Suprapubic skin (tissue), 4 donors: ENCODE measurements at regions not wholly inside any gene's neighbourhood (a gene's known extent, or its start where the extent isn't known, plus 50 kb on each side); places are given as distances from the start of the nearest gene placed in this dataset.

Experiments
- DNase-seq, 2 donors: peaks; one replicate each; pipeline ENCODE4 v3.0.0-alpha.2; 2019; ENCODE audit warnings: low spot score in 2 of 2
- H3K27ac ChIP-seq: fragments of 200-600 bp; sonication (generic); one replicate; pipeline ENCODE4 v1.5.1; 2019
- H3K27me3 ChIP-seq: fragments of 200-600 bp; sonication (generic); one replicate; pipeline ENCODE4 v1.5.1; 2019
- H3K36me3 ChIP-seq: fragments of 200-600 bp; sonication (generic); one replicate; pipeline ENCODE4 v1.5.1; 2019
- H3K4me1 ChIP-seq: fragments of 200-600 bp; sonication (generic); one replicate; pipeline ENCODE4 v1.5.1; 2019
- H3K4me3 ChIP-seq: fragments of 200-600 bp; sonication (generic); one replicate; pipeline ENCODE4 v1.5.1; 2019; ENCODE audit warnings: mild to moderate bottlenecking
- H3K9me3 ChIP-seq: fragments of 200-600 bp; sonication (generic); one replicate; pipeline ENCODE4 v1.5.1; 2019
- EP300 ChIP-seq: sonication (generic); formaldehyde crosslinking; IDR thresholded peaks from one replicate; pipeline ENCODE4 v1.6.1; 2017; ENCODE audit warnings: antibody characterized with exemption
- POLR2A ChIP-seq, 2 donors: fragments of 450-650 bp; IDR thresholded peaks; one replicate each; pipeline ENCODE4 v1.6.1; 2017; ENCODE audit warnings: antibody characterized with exemption in 2 of 2, mild to moderate bottlenecking in 2 of 2, moderate library complexity in 2 of 2
- POLR2AphosphoS5 ChIP-seq, 3 donors: sonication (generic); formaldehyde crosslinking; IDR thresholded peaks; one replicate each; pipeline ENCODE4 v1.6.1; 2017; ENCODE audit warnings: antibody characterized with exemption in 3 of 3
- WGBS: methylation state at CpG from one replicate; pipeline ENCODE4 v1.1.5; 2018; 5-methylcytosine and 5-hydroxymethylcytosine counted together
- TF ChIP-seq, protein P1 (sequence below), 2 donors: fragments of 200-600 bp in 1 of 2; fragments of 450-650 bp in 1 of 2; sonication (generic) in 1 of 2; IDR thresholded peaks; one replicate each; pipeline ENCODE4 v1.5.1; 2016 to 2019; ENCODE audit warnings: antibody characterized with exemption in 2 of 2, mild to moderate bottlenecking in 1 of 2, moderate library complexity in 1 of 2

DNA sequence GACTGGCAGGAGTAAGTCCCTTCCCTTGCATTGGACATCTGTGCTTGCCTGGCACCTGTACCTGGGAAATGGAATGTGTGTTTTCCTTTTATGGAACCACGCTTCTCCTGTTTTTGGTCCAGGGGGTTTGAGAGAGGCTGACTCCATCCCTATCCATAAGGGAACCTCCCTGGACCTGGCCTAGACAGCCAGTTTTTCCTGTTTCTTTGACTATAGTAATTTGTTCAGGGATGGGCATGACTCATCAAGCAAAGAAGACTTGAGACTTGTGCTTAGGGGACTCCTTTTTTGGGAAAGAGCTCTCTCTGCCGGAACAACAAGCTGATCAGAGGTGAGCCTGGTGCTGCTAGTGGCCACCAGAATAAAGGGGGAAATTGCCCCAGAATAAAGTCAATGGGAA is 393.8 kb downstream of the CDH26 start:
- WGBS: 78% methylated on average over 2 of the region's 2 CpGs
- Histone ChIP-seq H3K27me3 (no peaks in the 10 kb centered on the region), H3K36me3 (no peaks in the 10 kb centered on the region), H3K4me1 (no peaks in the 10 kb centered on the region), H3K9me3 (no peaks in the 10 kb centered on the region), H3K27ac (no peak overlapping the region), H3K4me3 (no peak overlapping the region)
- TF ChIP-seq EP300: no peak
- TF ChIP-seq, protein P1, sequence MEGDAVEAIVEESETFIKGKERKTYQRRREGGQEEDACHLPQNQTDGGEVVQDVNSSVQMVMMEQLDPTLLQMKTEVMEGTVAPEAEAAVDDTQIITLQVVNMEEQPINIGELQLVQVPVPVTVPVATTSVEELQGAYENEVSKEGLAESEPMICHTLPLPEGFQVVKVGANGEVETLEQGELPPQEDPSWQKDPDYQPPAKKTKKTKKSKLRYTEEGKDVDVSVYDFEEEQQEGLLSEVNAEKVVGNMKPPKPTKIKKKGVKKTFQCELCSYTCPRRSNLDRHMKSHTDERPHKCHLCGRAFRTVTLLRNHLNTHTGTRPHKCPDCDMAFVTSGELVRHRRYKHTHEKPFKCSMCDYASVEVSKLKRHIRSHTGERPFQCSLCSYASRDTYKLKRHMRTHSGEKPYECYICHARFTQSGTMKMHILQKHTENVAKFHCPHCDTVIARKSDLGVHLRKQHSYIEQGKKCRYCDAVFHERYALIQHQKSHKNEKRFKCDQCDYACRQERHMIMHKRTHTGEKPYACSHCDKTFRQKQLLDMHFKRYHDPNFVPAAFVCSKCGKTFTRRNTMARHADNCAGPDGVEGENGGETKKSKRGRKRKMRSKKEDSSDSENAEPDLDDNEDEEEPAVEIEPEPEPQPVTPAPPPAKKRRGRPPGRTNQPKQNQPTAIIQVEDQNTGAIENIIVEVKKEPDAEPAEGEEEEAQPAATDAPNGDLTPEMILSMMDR (IDR thresholded peaks at IDR 0.05): no peak
- TF ChIP-seq POLR2A (IDR thresholded peaks at IDR 0.05): no peak
- DNase-seq: no peak

DNA sequence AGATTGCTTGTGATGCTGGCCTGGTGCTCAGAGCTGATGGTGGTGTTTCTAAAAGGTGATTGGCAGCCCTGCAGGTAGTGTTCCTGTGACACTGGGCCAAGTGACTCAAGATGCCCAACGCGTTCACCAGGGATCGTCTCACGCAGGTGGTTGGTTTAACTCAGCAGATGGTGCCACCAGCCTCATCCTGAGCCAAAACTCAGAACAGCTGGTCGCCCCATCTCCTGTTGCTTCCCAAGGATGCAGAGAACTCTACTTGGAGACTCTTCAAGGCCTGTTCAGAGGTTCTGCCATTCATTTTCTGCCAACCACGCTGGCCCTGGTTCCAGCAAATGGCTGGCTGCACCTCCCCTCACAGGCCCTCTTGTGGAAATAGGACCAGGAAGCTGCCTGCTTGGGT is 394.4 kb downstream of the CDH26 start:
- H3K4me1 ChIP-seq: no peaks in the 10 kb centered on the region
- DNase-seq: no peak
- WGBS: 90% methylated on average over 6 of the region's 6 CpGs
- TF ChIP-seq, protein P1 (IDR thresholded peaks at IDR 0.05): no peak
- TF ChIP-seq POLR2AphosphoS5 (IDR thresholded peaks at IDR 0.05) (no peak), EP300 (no peak), POLR2A (IDR thresholded peaks at IDR 0.05) (no peak)
- no peak overlapping the region for H3K27ac ChIP-seq
- H3K27me3 ChIP-seq: no peaks in the 10 kb centered on the region
- no peak overlapping the region for H3K4me3 ChIP-seq
- H3K36me3 ChIP-seq: no peaks in the 10 kb centered on the region
- no peaks in the 10 kb centered on the region for H3K9me3 ChIP-seq

DNA sequence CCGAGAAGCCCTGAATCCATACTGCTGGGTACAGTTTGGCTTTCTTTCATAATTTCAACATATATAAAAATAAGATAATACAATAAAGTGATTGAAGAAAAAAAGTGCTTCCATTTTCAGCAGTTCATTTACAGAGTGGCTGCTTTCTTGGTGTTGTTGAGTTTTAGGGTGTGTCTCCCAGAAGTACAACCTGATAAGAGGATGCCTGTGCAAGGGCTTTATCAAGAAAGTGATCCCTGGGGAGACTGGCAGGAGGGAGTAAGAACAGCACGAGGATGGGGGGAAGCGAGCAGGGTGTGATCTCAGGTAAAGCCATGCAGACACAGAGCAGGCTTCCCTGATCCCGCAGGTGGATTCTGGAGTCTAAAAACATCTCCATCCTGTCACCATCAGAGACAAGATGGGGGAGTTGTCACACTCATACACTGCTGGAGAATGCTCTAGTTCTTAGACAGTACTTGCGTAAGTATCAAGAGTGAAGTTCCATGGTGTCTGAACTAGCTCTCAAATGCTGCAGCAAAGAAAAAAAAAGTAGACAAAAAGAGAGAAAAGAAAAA is 395.9 kb downstream of the CDH26 start:
- WGBS: 84% methylated on average over 5 of the region's 5 CpGs
- TF ChIP-seq EP300 (no peak), POLR2A (IDR thresholded peaks at IDR 0.05) (no peak), POLR2AphosphoS5 (IDR thresholded peaks at IDR 0.05) (no peak)
- TF ChIP-seq, protein P1 (IDR thresholded peaks at IDR 0.05): no peak
- Histone ChIP-seq H3K9me3 (no peaks in the 10 kb centered on the region), H3K4me1 (no peaks in the 10 kb centered on the region), H3K36me3 (no peaks in the 10 kb centered on the region), H3K27ac (no peak overlapping the region), H3K27me3 (no peaks in the 10 kb centered on the region), H3K4me3 (no peak overlapping the region)
- DNase-seq: no peak

DNA sequence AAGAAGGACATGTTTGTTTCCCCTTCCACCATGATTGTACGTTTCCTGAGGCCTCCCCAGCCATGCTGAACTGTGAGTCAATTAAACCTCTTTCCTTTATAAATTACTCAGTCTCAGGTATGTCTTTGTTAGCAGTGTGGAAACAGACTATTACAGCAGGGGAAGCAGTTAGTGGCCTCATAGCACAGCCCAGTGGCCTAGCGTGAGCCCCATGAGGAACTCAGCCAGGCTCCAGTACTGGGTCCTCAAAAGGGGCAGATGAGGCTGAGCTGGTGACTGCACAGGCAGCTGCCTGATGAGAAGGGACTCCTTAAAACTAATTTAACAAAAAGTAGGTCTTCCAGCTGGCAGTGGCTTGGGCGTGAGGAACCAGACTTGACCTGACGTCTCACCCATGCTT is 399.9 kb downstream of the CDH26 start:
- Histone ChIP-seq H3K4me1 (no peaks in the 10 kb centered on the region), H3K27ac (no peak overlapping the region), H3K27me3 (no peaks in the 10 kb centered on the region), H3K4me3 (no peak overlapping the region), H3K9me3 (no peaks in the 10 kb centered on the region), H3K36me3 (no peaks in the 10 kb centered on the region)
- no peak for DNase-seq
- no peak for TF ChIP-seq POLR2AphosphoS5 (IDR thresholded peaks at IDR 0.05)
- TF ChIP-seq, protein P1 (IDR thresholded peaks at IDR 0.05): no peak
- no peak for TF ChIP-seq EP300
- TF ChIP-seq POLR2A (IDR thresholded peaks at IDR 0.05): no peak
- 83% methylated on average over 4 of the region's 4 CpGs for WGBS

DNA sequence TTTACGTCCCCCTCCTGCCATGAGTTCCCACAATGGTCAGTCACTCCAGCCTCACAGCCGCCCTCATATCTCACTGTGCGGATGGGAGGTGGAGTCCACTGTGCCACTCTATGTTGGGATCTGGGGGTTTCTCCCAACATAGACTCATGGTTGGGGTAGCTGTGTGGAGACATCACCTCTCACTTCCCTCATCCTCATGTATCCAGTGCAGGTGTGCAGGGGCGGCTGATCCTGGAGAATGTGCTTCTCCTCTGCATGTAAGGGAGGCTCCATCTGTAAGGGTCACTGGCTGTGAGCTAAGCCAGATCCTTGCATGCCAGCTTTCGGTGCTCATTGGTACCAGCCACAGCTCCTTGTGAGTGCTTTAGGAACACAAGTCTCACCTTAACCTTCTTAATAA is 400.8 kb downstream of the CDH26 start:
- WGBS: 98% methylated on average over 5 of the region's 5 CpGs
- H3K27me3 ChIP-seq: no peaks in the 10 kb centered on the region
- TF ChIP-seq, protein P1 (IDR thresholded peaks at IDR 0.05): no peak
- TF ChIP-seq EP300 (no peak), POLR2AphosphoS5 (IDR thresholded peaks at IDR 0.05) (no peak), POLR2A (IDR thresholded peaks at IDR 0.05) (no peak)
- no peak for DNase-seq
- H3K27ac ChIP-seq: no peak overlapping the region
- H3K4me1 ChIP-seq: no peaks in the 10 kb centered on the region
- no peaks in the 10 kb centered on the region for H3K36me3 ChIP-seq
- no peaks in the 10 kb centered on the region for H3K9me3 ChIP-seq
- H3K4me3 ChIP-seq: no peak overlapping the region
